Fibroblast of upper back skin (primary cell): ENCODE measurements at regions not wholly inside any gene's neighbourhood (a gene's known extent, or its start where the extent isn't known, plus 50 kb on each side); places are given as distances from the start of the nearest gene placed in this dataset.

Source experiments
- DNase-seq: peaks from one replicate; pipeline ENCODE4 v3.0.0-alpha.2; 2013

- no peak for DNase-seq
Observed at GRCh38 chr10:131446171-131446570, 134.7 kb upstream of the TCERG1L start.

GRCh38 chr10:131448171-131448570 lies 136.7 kb upstream of the TCERG1L start:
- DNase-seq = no peak

GRCh38 chr10:131448883-131449282 lies 137.4 kb upstream of the TCERG1L start:
- no peak for DNase-seq

GRCh38 chr10:131450216-131450765 lies 138.8 kb upstream of the TCERG1L start:
- no peak for DNase-seq

GRCh38 chr10:131451407-131452015 lies 140.0 kb upstream of the TCERG1L start:
- DNase-seq = no peak

- peak; percentile 45 for DNase-seq
Observed at GRCh38 chr10:131452926-131453720, 141.6 kb upstream of the TCERG1L start.

GRCh38 chr10:131453721-131454634 lies 142.5 kb upstream of the TCERG1L start:
- DNase-seq = peak; percentile 68

GRCh38 chr10:131456411-131456810 lies 144.9 kb upstream of the TCERG1L start:
- no peak for DNase-seq

- no peak for DNase-seq
Observed at GRCh38 chr10:131461093-131461492, 149.6 kb upstream of the TCERG1L start.

- DNase-seq = no peak
Observed at GRCh38 chr10:131464789-131465188, 153.3 kb upstream of the TCERG1L start.

- no peak for DNase-seq
Observed at GRCh38 chr10:131469551-131469950, 158.0 kb upstream of the TCERG1L start.

- no peak for DNase-seq
Observed at GRCh38 chr10:131473645-131474044, 162.1 kb upstream of the TCERG1L start.

- peak; percentile 38 for DNase-seq
Observed at GRCh38 chr10:131474416-131474815, 162.9 kb upstream of the TCERG1L start.

- no peak for DNase-seq
Observed at GRCh38 chr10:131475043-131475442, 163.5 kb upstream of the TCERG1L start.

- no peak for DNase-seq
Observed at GRCh38 chr10:131475803-131476202, 164.3 kb upstream of the TCERG1L start.

GRCh38 chr10:131477457-131478121 lies 166.1 kb upstream of the TCERG1L start:
- no peak for DNase-seq

- no peak for DNase-seq
Observed at GRCh38 chr10:131478377-131478989, 167.0 kb upstream of the TCERG1L start.

GRCh38 chr10:131480066-131480465 lies 168.5 kb upstream of the TCERG1L start:
- DNase-seq = peak; percentile 35

GRCh38 chr10:131480861-131481260 lies 169.3 kb upstream of the TCERG1L start:
- DNase-seq = peak; percentile 32

- peak; percentile 21 for DNase-seq
Observed at GRCh38 chr10:131485732-131486131, 174.2 kb upstream of the TCERG1L start.

- no peak for DNase-seq
Observed at GRCh38 chr10:131487822-131488221, 176.3 kb upstream of the TCERG1L start.

GRCh38 chr10:131490991-131491594 lies 179.6 kb upstream of the TCERG1L start:
- DNase-seq = peak; percentile 14
